ENCODE measurements at regions not wholly inside any gene's neighbourhood (a gene's known extent, or its start where the extent isn't known, plus 50 kb on each side); places are given as distances from the start of the nearest gene placed in this dataset.

GRCh38 chr20:57108218-57108617 lies 158.2 kb downstream of the BMP7 start:
- TF ChIP-seq CTCF (conservative IDR thresholded peaks at IDR 0.05; ENCODE audit: low read depth, low read length) (no peak), EZH2 (IDR thresholded peaks at IDR 0.05; ENCODE audit: low read length, unreplicated experiment) (no peak), EZH2phosphoT487 (IDR thresholded peaks at IDR 0.05; ENCODE audit: borderline replicate concordance, low read length) (no peak)

Data from PC-3 (cell line).